Gastrocnemius medialis (tissue), 4 donors: ENCODE measurements at regions not wholly inside any gene's neighbourhood (a gene's known extent, or its start where the extent isn't known, plus 50 kb on each side); places are given as distances from the start of the nearest gene placed in this dataset.
"Not testable (repeated sequence)": the region's sequence is repeated elsewhere in the genome, so short reads cannot be mapped to it uniquely, and the experiment has no call there.

Experiments used
- POLR2A ChIP-seq, 2 donors: fragments of 450-650 bp; IDR thresholded peaks; one replicate each; pipeline ENCODE4 v1.6.1; 2017; ENCODE audit warnings: antibody characterized with exemption in 2 of 2, mild to moderate bottlenecking in 2 of 2, moderate library complexity in 2 of 2
- TF ChIP-seq, protein P1 (sequence below), 5 experiments: fragments of 450-650 bp in 3 of 5; fragments of 200-600 bp in 2 of 5; sonication (generic) in 2 of 5; IDR thresholded peaks in 4 of 5; conservative IDR thresholded peaks in 1 of 5; 1 replicate in 4 of 5; 2 replicates in 1 of 5; pipeline ENCODE4 v1.5.1; 2016 to 2019; ENCODE audit warnings: antibody characterized with exemption in 5 of 5, mild to moderate bottlenecking in 3 of 5, moderate library complexity in 3 of 5

GRCh38 chr4:75192182-75192581 lies 259.3 kb downstream of the PARM1 start:
- TF ChIP-seq POLR2A (IDR thresholded peaks at IDR 0.05): not testable (repeated sequence)
- TF ChIP-seq, protein P1, sequence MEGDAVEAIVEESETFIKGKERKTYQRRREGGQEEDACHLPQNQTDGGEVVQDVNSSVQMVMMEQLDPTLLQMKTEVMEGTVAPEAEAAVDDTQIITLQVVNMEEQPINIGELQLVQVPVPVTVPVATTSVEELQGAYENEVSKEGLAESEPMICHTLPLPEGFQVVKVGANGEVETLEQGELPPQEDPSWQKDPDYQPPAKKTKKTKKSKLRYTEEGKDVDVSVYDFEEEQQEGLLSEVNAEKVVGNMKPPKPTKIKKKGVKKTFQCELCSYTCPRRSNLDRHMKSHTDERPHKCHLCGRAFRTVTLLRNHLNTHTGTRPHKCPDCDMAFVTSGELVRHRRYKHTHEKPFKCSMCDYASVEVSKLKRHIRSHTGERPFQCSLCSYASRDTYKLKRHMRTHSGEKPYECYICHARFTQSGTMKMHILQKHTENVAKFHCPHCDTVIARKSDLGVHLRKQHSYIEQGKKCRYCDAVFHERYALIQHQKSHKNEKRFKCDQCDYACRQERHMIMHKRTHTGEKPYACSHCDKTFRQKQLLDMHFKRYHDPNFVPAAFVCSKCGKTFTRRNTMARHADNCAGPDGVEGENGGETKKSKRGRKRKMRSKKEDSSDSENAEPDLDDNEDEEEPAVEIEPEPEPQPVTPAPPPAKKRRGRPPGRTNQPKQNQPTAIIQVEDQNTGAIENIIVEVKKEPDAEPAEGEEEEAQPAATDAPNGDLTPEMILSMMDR (IDR thresholded peaks at IDR 0.05 in 4 of 5, conservative IDR thresholded peaks at IDR 0.05 in 1 of 5): not testable (repeated sequence)
